GM12878 (cell line): ENCODE measurements at regions not wholly inside any gene's neighbourhood (a gene's known extent, or its start where the extent isn't known, plus 50 kb on each side); places are given as distances from the start of the nearest gene placed in this dataset.

Experiments
- ATAC-seq: fragments of 200-7000 bp; cut with Tn5 transposase; 3 replicates; pipeline ENCODE4 v1.9.1; 2020; ENCODE audit warnings: mild to moderate bottlenecking, moderate library complexity
- BruUV-seq: library from RNA; stranded (reverse); fragments of 400-500 nt; replicated peaks from 2 replicates; lab custom pipeline; 2021; lab: Mats Ljungman, UMichigan
- CTCF ChIA-PET: fragments of 300-600 bp; sonication (Branson Sonifier 250); formaldehyde crosslinking; extraction: SDS; loops from one replicate; lab custom pipeline; 2021; ENCODE audit warnings: inconsistent platforms; lab: Yijun Ruan, JAX
- POLR2A ChIA-PET: fragments of 350-600 bp; formaldehyde crosslinking; extraction: SDS; loops from one replicate; lab custom pipeline; 2021; ENCODE audit warnings: inconsistent platforms; lab: Charles Lee
- RAD21 ChIA-PET: fragments of 300-600 bp; sonication (Branson Sonifier 250); formaldehyde crosslinking; loops from one replicate; lab custom pipeline; 2023; ENCODE audit warnings: antibody characterized with exemption; ENCODE audit not compliant: unreplicated experiment; lab: Charles Lee
- SMC1A ChIA-PET: fragments of 300-600 bp; sonication (Branson Sonifier 250); formaldehyde crosslinking; loops from one replicate; lab custom pipeline; 2023; ENCODE audit not compliant: unreplicated experiment, uncharacterized antibody; lab: Charles Lee
- DNase-seq: peaks from one replicate; pipeline ENCODE4 v3.0.0-alpha.2; 2011; ENCODE audit warnings: low read depth, low spot score
- FAIRE-seq: peaks from 3 replicates; lab custom pipeline; 2011; peaks lifted over from hg19 to GRCh38; lab: Jason Lieb, UNC
- H2AFZ ChIP-seq: 2 replicates; pipeline ENCODE4 v1.6.0; 2011; ENCODE audit warnings: low read depth, low read length, control low read depth; ENCODE audit not compliant: control insufficient read depth
- H3K27ac ChIP-seq: 2 replicates; pipeline ENCODE4 v1.5.1; 2011; ENCODE audit warnings: control low read depth; ENCODE audit not compliant: control insufficient read depth, insufficient read depth
- H3K27me3 ChIP-seq, 2 experiments: replicated peaks in 1 of 2; 2 replicates each; pipeline versions ENCODE4 v1.6.0 to v1.6.1; 2011; ENCODE audit warnings: low read length in 1 of 2; ENCODE audit not compliant: control insufficient read depth in 2 of 2, insufficient read depth in 2 of 2
- H3K36me3 ChIP-seq, 2 experiments: 2 replicates each; pipeline ENCODE4 v1.5.1; 2011; ENCODE audit warnings: low read length in 1 of 2; ENCODE audit not compliant: control insufficient read depth in 2 of 2, insufficient read depth in 2 of 2
- H3K4me1 ChIP-seq: 2 replicates; pipeline ENCODE4 v1.6.1; 2011; ENCODE audit warnings: mild to moderate bottlenecking, low read length, moderate library complexity, mixed read lengths; ENCODE audit not compliant: control insufficient read depth, insufficient read depth
- H3K4me2 ChIP-seq: 2 replicates; pipeline ENCODE4 v1.6.0; 2011; ENCODE audit warnings: control low read depth; ENCODE audit not compliant: control insufficient read depth, insufficient read depth
- H3K4me3 ChIP-seq: fragments of 200-600 bp; sonication (generic); 2 replicates; pipeline ENCODE4 v1.5.1; 2016
- H3K79me2 ChIP-seq: 2 replicates; pipeline ENCODE4 v1.6.0; 2011; ENCODE audit warnings: low read length; ENCODE audit not compliant: control insufficient read depth, insufficient read depth
- H3K9ac ChIP-seq: 2 replicates; pipeline ENCODE4 v1.8.0; 2011; ENCODE audit warnings: low read length, control low read depth, mixed read lengths; ENCODE audit not compliant: control insufficient read depth, insufficient read depth
- H3K9me3 ChIP-seq: replicated peaks from 3 replicates; pipeline ENCODE4 v1.5.1; 2011; ENCODE audit warnings: mild to moderate bottlenecking, low read length; ENCODE audit not compliant: control insufficient read depth, insufficient read depth
- H4K20me1 ChIP-seq: 2 replicates; pipeline ENCODE4 v1.6.0; 2011; ENCODE audit not compliant: control insufficient read depth, insufficient read depth
- BCL11A ChIP-seq: IDR thresholded peaks from 2 replicates; pipeline ENCODE4 v1.6.1; 2011; ENCODE audit warnings: low read depth, low read length
- CEBPB ChIP-seq, 2 experiments: fragments of 150-350 bp in 1 of 2; IDR thresholded peaks; 2 replicates each; pipeline ENCODE4 v1.6.1; 2012 to 2014; ENCODE audit warnings: low read depth in 2 of 2, low read length in 2 of 2, borderline replicate concordance in 1 of 2, inconsistent platforms in 1 of 2
- DPF2 ChIP-seq: fragments of 450-650 bp; IDR thresholded peaks from 2 replicates; pipeline ENCODE4 v1.6.1; 2017; ENCODE audit warnings: mild to moderate bottlenecking
- EGR1 ChIP-seq, 2 experiments: IDR thresholded peaks; 1 replicate in 1 of 2; 2 replicates in 1 of 2; pipeline ENCODE4 v1.6.1; 2011 to 2012; ENCODE audit warnings: low read depth in 2 of 2, low read length in 2 of 2, borderline replicate concordance in 1 of 2, mild to moderate bottlenecking in 1 of 2, moderate library complexity in 1 of 2
- ESRRA ChIP-seq: IDR thresholded peaks from 2 replicates; pipeline ENCODE4 v1.6.1; 2012; ENCODE audit warnings: mild to moderate bottlenecking, low read length, improper control_type of control experiment
- HDAC6 ChIP-seq: fragments of 200-600 bp; sonication (generic); IDR thresholded peaks from one replicate; pipeline ENCODE4 v1.8.0; 2017; ENCODE audit warnings: antibody characterized with exemption; ENCODE audit not compliant: unreplicated experiment
- HDGF ChIP-seq: fragments of 450-650 bp; IDR thresholded peaks from 2 replicates; pipeline ENCODE4 v1.6.1; 2016; ENCODE audit warnings: antibody characterized with exemption
- IKZF2 ChIP-seq, 2 experiments: fragments of 450-650 bp; IDR thresholded peaks; 2 replicates each; pipeline ENCODE4 v1.6.1; 2017; ENCODE audit warnings: mild to moderate bottlenecking in 2 of 2, moderate library complexity in 2 of 2
- IRF5 ChIP-seq: fragments of 450-650 bp; IDR thresholded peaks from 2 replicates; pipeline ENCODE4 v1.6.1; 2017; ENCODE audit warnings: borderline replicate concordance
- JUND ChIP-seq: IDR thresholded peaks from 2 replicates; pipeline ENCODE4 v1.6.1; 2012; ENCODE audit warnings: low read depth, mild to moderate bottlenecking, low read length, improper control_type of control experiment, moderate library complexity
- NFXL1 ChIP-seq: fragments of 450-650 bp; IDR thresholded peaks from 2 replicates; pipeline ENCODE4 v1.6.1; 2017; ENCODE audit warnings: antibody characterized with exemption, mild to moderate bottlenecking, borderline replicate concordance
- NFYA ChIP-seq: IDR thresholded peaks from 2 replicates; pipeline ENCODE4 v1.6.1; 2011; ENCODE audit warnings: low read depth, mild to moderate bottlenecking, low read length, improper control_type of control experiment, borderline replicate concordance
- PBX3 ChIP-seq: IDR thresholded peaks from 2 replicates; pipeline ENCODE4 v1.6.1; 2011; ENCODE audit warnings: mild to moderate bottlenecking, low read depth, low read length, moderate library complexity; ENCODE audit not compliant: insufficient replicate concordance
- PML ChIP-seq: IDR thresholded peaks from 2 replicates; pipeline ENCODE4 v1.6.1; 2012; ENCODE audit warnings: low read length, inconsistent platforms
- POLR2AphosphoS2 ChIP-seq: IDR thresholded peaks from 2 replicates; pipeline ENCODE4 v1.6.1; 2011; ENCODE audit warnings: low read depth, mild to moderate bottlenecking, low read length, improper control_type of control experiment, moderate library complexity
- RUNX3 ChIP-seq: IDR thresholded peaks from 2 replicates; pipeline ENCODE4 v1.6.1; 2012; ENCODE audit warnings: low read length, inconsistent platforms
- SRF ChIP-seq, 2 experiments: IDR thresholded peaks; 2 replicates each; pipeline ENCODE4 v1.6.1; 2011; ENCODE audit warnings: low read depth in 2 of 2, low read length in 2 of 2, mild to moderate bottlenecking in 1 of 2, moderate library complexity in 1 of 2
- SUPT20H ChIP-seq: IDR thresholded peaks from 2 replicates; pipeline ENCODE4 v1.6.1; 2011; ENCODE audit warnings: low read depth, mild to moderate bottlenecking, low read length, moderate library complexity, borderline replicate concordance; ENCODE audit not compliant: control insufficient read depth
- TBL1XR1 ChIP-seq: IDR thresholded peaks from 2 replicates; pipeline ENCODE4 v1.6.1; 2012; ENCODE audit warnings: low read depth, low read length, improper control_type of control experiment
- WGBS: methylation state at CpG from one replicate; pipeline ENCODE4 v1.1.6; 2016; ENCODE audit warnings: low lambda C conversion rate; ENCODE audit not compliant: insufficient replicate concordance, insufficient coverage; ENCODE audit errors: missing lambda C conversion rate; 5-methylcytosine and 5-hydroxymethylcytosine counted together
- in situ Hi-C: fragments of 300-500 bp; cut with MboI; formaldehyde crosslinking; loops from 9 replicates; pipeline ENCODE4 v1.14.3; 2018; ENCODE audit warnings: mixed read lengths
- intact Hi-C: fragments of 100-400 bp; cut with micrococcal nuclease; formaldehyde crosslinking; loops from one replicate; pipeline ENCODE4 v1.14.2; 2022; ENCODE audit not compliant: unreplicated experiment
- TF ChIP-seq, protein P1 (sequence below): IDR thresholded peaks from 2 replicates; pipeline ENCODE4 v1.6.1; 2011; ENCODE audit warnings: borderline replicate concordance, low read depth, mild to moderate bottlenecking, moderate library complexity, mixed read lengths, low read length; ENCODE audit not compliant: insufficient read depth; ENCODE audit errors: extremely low read length

- POLR2A ChIA-PET, result no interaction called here
- CTCF ChIA-PET, result no interaction called here
- Histone ChIP-seq H3K4me2 (no peak overlapping the region), H3K36me3 (no peaks in the 10 kb centered on the region), H3K9ac (no peak overlapping the region), H3K27ac (no peak overlapping the region), H3K9me3 (peaks cover 4% of the 10 kb centered on the region; the same call in 2 of the 3 replicates), H3K4me3 (no peak overlapping the region), H3K27me3 (no peaks in the 10 kb centered on the region), H3K4me1 (peaks cover 5% of the 10 kb centered on the region), H4K20me1 (no peaks in the 10 kb centered on the region), H2AFZ (no peak overlapping the region), H3K79me2 (no peaks in the 10 kb centered on the region)
- intact Hi-C loops (no loop called here), in situ Hi-C loops (no loop called here)
- FAIRE-seq, result no peak
- TF ChIP-seq PBX3, result no peak
- TF ChIP-seq BCL11A, result no peak
- TF ChIP-seq DPF2, result no peak
- no peak for TF ChIP-seq CEBPB (IDR thresholded peaks at IDR 0.05; ENCODE audit: borderline replicate concordance in 1 of 2, low read depth in 2 of 2, low read length in 2 of 2)
- TF ChIP-seq, protein P1, sequence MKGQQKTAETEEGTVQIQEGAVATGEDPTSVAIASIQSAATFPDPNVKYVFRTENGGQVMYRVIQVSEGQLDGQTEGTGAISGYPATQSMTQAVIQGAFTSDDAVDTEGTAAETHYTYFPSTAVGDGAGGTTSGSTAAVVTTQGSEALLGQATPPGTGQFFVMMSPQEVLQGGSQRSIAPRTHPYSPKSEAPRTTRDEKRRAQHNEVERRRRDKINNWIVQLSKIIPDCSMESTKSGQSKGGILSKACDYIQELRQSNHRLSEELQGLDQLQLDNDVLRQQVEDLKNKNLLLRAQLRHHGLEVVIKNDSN, result no peak
- TF ChIP-seq SUPT20H, result no peak
- TF ChIP-seq PML, result no peak
- TF ChIP-seq JUND, result no peak
- no peak for TF ChIP-seq HDAC6
- TF ChIP-seq POLR2AphosphoS2, result no peak
- TF ChIP-seq ESRRA, result no peak
- no peak for TF ChIP-seq NFXL1
- TF ChIP-seq NFYA, result no peak
- no peak for TF ChIP-seq RUNX3
- no peak for TF ChIP-seq SRF (IDR thresholded peaks at IDR 0.05; ENCODE audit: low read depth in 2 of 2, low read length in 2 of 2)
- no peak for TF ChIP-seq TBL1XR1
- TF ChIP-seq HDGF, result no peak
- no peak for TF ChIP-seq EGR1 (IDR thresholded peaks at IDR 0.05; ENCODE audit: borderline replicate concordance in 1 of 2, low read depth in 2 of 2, low read length in 2 of 2)
- TF ChIP-seq IKZF2 (IDR thresholded peaks at IDR 0.05), result no peak
- TF ChIP-seq IRF5, result no peak
- SMC1A ChIA-PET, result interaction anchor here (0.7 kb wide), 1 partner anchor 80 kb away, joined by 4 read pairs; no protein-coding TSS in a partner anchor
- WGBS, result 76% methylated on average over 10 of the region's 10 CpGs
- no TSS peak for BruUV-seq
- RAD21 ChIA-PET, result no interaction called here
- ATAC-seq, result no peak
- no peak for DNase-seq
Measured at GRCh38 chr10:123463698-123464097, 202.5 kb upstream of the GPR26 start.
